Mesothelial cell of epicardium (in vitro differentiated cells): ENCODE measurements at regions not wholly inside any gene's neighbourhood (a gene's known extent, or its start where the extent isn't known, plus 50 kb on each side); places are given as distances from the start of the nearest gene placed in this dataset.

Experiments
- DNase-seq, 2 experiments: peaks; one replicate each; pipeline ENCODE4 v3.0.0; 2021; ENCODE audit warnings: low spot score in 2 of 2; ENCODE audit not compliant: unreplicated experiment in 2 of 2
- H3K27ac Mint-ChIP-seq: 2 replicates; pipeline ENCODE4 v1.8.0; 2021; ENCODE audit warnings: mixed read lengths
- H3K27me3 Mint-ChIP-seq: 2 replicates; pipeline ENCODE4 v1.8.0; 2021; ENCODE audit warnings: low read depth, mixed read lengths
- H3K36me3 Mint-ChIP-seq: 2 replicates; pipeline ENCODE4 v1.8.0; 2021; ENCODE audit warnings: mixed read lengths
- H3K4me1 Mint-ChIP-seq: 2 replicates; pipeline ENCODE4 v1.8.0; 2021; ENCODE audit warnings: mixed read lengths
- H3K4me3 Mint-ChIP-seq: 2 replicates; pipeline ENCODE4 v1.8.0; 2021; ENCODE audit warnings: mild to moderate bottlenecking, moderate library complexity, mixed read lengths
- H3K9me3 Mint-ChIP-seq: 2 replicates; pipeline ENCODE4 v1.8.0; 2021; ENCODE audit warnings: mixed read lengths
- CTCF ChIP-seq: fragments of 200-600 bp; sonication (generic); IDR thresholded peaks from one replicate; pipeline ENCODE4 v1.5.0; 2021; ENCODE audit warnings: antibody characterized with exemption; ENCODE audit not compliant: unreplicated experiment

- H3K4me1 Mint-ChIP-seq = peaks cover 63% of the 10 kb centered on the region
- peak overlapping the region; percentile 44 for H3K27ac Mint-ChIP-seq
- no peaks in the 10 kb centered on the region for H3K27me3 Mint-ChIP-seq
- no peak for TF ChIP-seq CTCF
- H3K4me3 Mint-ChIP-seq = no peak overlapping the region
- DNase-seq = no peak
- peaks cover 14% of the 10 kb centered on the region for H3K9me3 Mint-ChIP-seq
- H3K36me3 Mint-ChIP-seq = peaks cover 8% of the 10 kb centered on the region
Observed at GRCh38 chr19:31947436-31948115, 397.8 kb upstream of the ZNF507 start.

- H3K27ac Mint-ChIP-seq = no peak overlapping the region
- H3K27me3 Mint-ChIP-seq = no peaks in the 10 kb centered on the region
- H3K4me3 Mint-ChIP-seq = no peak overlapping the region
- TF ChIP-seq CTCF = no peak
- peaks cover 31% of the 10 kb centered on the region for H3K4me1 Mint-ChIP-seq
- peaks cover 29% of the 10 kb centered on the region for H3K9me3 Mint-ChIP-seq
- H3K36me3 Mint-ChIP-seq = peaks cover 8% of the 10 kb centered on the region
- DNase-seq = no peak
Observed at GRCh38 chr19:31952693-31953092, 392.7 kb upstream of the ZNF507 start.

GRCh38 chr19:31955061-31955460, 390.3 kb upstream of the ZNF507 start:
- H3K4me3 Mint-ChIP-seq = no peak overlapping the region
- H3K36me3 Mint-ChIP-seq = peaks cover 8% of the 10 kb centered on the region
- H3K27me3 Mint-ChIP-seq = no peaks in the 10 kb centered on the region
- H3K27ac Mint-ChIP-seq = no peak overlapping the region
- TF ChIP-seq CTCF = no peak
- no peak for DNase-seq
- H3K9me3 Mint-ChIP-seq = peaks cover 29% of the 10 kb centered on the region
- H3K4me1 Mint-ChIP-seq = peaks cover 29% of the 10 kb centered on the region

GRCh38 chr19:31955884-31956283, 389.5 kb upstream of the ZNF507 start:
- H3K27ac Mint-ChIP-seq = peak overlapping the region; percentile 14
- no peaks in the 10 kb centered on the region for H3K27me3 Mint-ChIP-seq
- H3K9me3 Mint-ChIP-seq = peaks cover 23% of the 10 kb centered on the region

GRCh38 chr19:31956771-31957392, 388.5 kb upstream of the ZNF507 start:
- TF ChIP-seq CTCF = no peak

More at GRCh38 chr19:31955884-31956283, 389.5 kb upstream of the ZNF507 start:
- no peak for TF ChIP-seq CTCF
- Mint-ChIP-seq H3K4me3 (no peak overlapping the region), H3K36me3 (peaks cover 8% of the 10 kb centered on the region), H3K4me1 (peaks cover 38% of the 10 kb centered on the region)
- DNase-seq = no peak

More at GRCh38 chr19:31956771-31957392, 388.5 kb upstream of the ZNF507 start:
- Mint-ChIP-seq H3K27ac (peak overlapping the region; percentile 31), H3K4me1 (peaks cover 48% of the 10 kb centered on the region), H3K27me3 (no peaks in the 10 kb centered on the region), H3K36me3 (peaks cover 6% of the 10 kb centered on the region), H3K9me3 (peaks cover 19% of the 10 kb centered on the region), H3K4me3 (no peak overlapping the region)
- DNase-seq = no peak
